Caco-2 (cell line): ENCODE measurements at regions not wholly inside any gene's neighbourhood (a gene's known extent, or its start where the extent isn't known, plus 50 kb on each side); places are given as distances from the start of the nearest gene placed in this dataset.

Source experiments
- BruUV-seq: library from RNA; stranded (reverse); fragments of 400-500 nt; replicated peaks from 2 replicates; lab custom pipeline; 2021; lab: Mats Ljungman, UMichigan
- CTCF ChIA-PET: fragments of 300-600 bp; sonication (Branson Sonifier 250); formaldehyde crosslinking; loops from one replicate; lab custom pipeline; 2022; ENCODE audit warnings: antibody characterized with exemption; lab: Charles Lee
- POLR2A ChIA-PET: fragments of 300-600 bp; sonication (Branson Sonifier 250); formaldehyde crosslinking; loops from one replicate; lab custom pipeline; 2022; ENCODE audit warnings: antibody characterized with exemption; lab: Charles Lee
- DNase-seq, 2 experiments: peaks; one replicate each; pipeline versions ENCODE4 v3.0.0 to v3.0.0-alpha.2; 2020 to 2022
- H3K27me3 ChIP-seq: replicated peaks from 2 replicates; pipeline ENCODE4 v1.6.0; 2011; ENCODE audit warnings: low read length; ENCODE audit not compliant: control insufficient read depth, insufficient read depth
- H3K36me3 ChIP-seq: 2 replicates; pipeline ENCODE4 v1.5.1; 2011; ENCODE audit warnings: low read length; ENCODE audit not compliant: control insufficient read depth, insufficient read depth
- H3K4me1 ChIP-seq: fragments of 250-450 bp; sonication (Bioruptor Pico); 2 replicates; pipeline ENCODE4 v1.5.1; 2020; ENCODE audit warnings: mild to moderate bottlenecking
- H3K4me3 ChIP-seq: 2 replicates; pipeline ENCODE4 v1.5.1; 2011; ENCODE audit warnings: low read depth, mild to moderate bottlenecking, control low read depth, low read length
- H3K9me3 ChIP-seq: fragments of 250-450 bp; sonication (Bioruptor Pico); 2 replicates; pipeline ENCODE4 v1.5.1; 2020; ENCODE audit warnings: mild to moderate bottlenecking, moderate library complexity
- H3K27ac Mint-ChIP-seq: one replicate; pipeline ENCODE4 v1.8.0; 2022; ENCODE audit warnings: mixed read lengths; ENCODE audit not compliant: unreplicated experiment
- H3K27me3 Mint-ChIP-seq: one replicate; pipeline ENCODE4 v1.8.0; 2022; ENCODE audit warnings: mixed read lengths; ENCODE audit not compliant: insufficient read depth, unreplicated experiment
- H3K36me3 Mint-ChIP-seq: one replicate; pipeline ENCODE4 v1.8.0; 2022; ENCODE audit warnings: mild to moderate bottlenecking, mixed read lengths; ENCODE audit not compliant: insufficient read depth, unreplicated experiment
- H3K4me1 Mint-ChIP-seq: one replicate; pipeline ENCODE4 v1.8.0; 2022; ENCODE audit warnings: low read depth, mixed read lengths; ENCODE audit not compliant: unreplicated experiment
- H3K4me3 Mint-ChIP-seq: one replicate; pipeline ENCODE4 v1.8.0; 2022; ENCODE audit warnings: mild to moderate bottlenecking, moderate library complexity, mixed read lengths; ENCODE audit not compliant: unreplicated experiment
- H3K9me3 Mint-ChIP-seq: one replicate; pipeline ENCODE4 v1.8.0; 2022; ENCODE audit warnings: mixed read lengths; ENCODE audit not compliant: unreplicated experiment
- intact Hi-C: fragments of 100-400 bp; cut with micrococcal nuclease; formaldehyde crosslinking; loops from one replicate; pipeline ENCODE4 v1.10.0; 2022; ENCODE audit not compliant: unreplicated experiment
- TF ChIP-seq, protein P1 (sequence below), 2 experiments: fragments of 200-600 bp in 1 of 2; IDR thresholded peaks; 1 replicate in 1 of 2; 2 replicates in 1 of 2; pipeline versions ENCODE4 v1.5.1 to v1.8.0; 2011 to 2022; ENCODE audit warnings: antibody characterized with exemption in 1 of 2, control low read depth in 1 of 2, inconsistent platforms in 1 of 2, low read depth in 1 of 2, low read length in 1 of 2, mild to moderate bottlenecking in 1 of 2, moderate library complexity in 1 of 2; ENCODE audit not compliant: insufficient read depth in 1 of 2, severe bottlenecking in 1 of 2, unreplicated experiment in 1 of 2

DNA sequence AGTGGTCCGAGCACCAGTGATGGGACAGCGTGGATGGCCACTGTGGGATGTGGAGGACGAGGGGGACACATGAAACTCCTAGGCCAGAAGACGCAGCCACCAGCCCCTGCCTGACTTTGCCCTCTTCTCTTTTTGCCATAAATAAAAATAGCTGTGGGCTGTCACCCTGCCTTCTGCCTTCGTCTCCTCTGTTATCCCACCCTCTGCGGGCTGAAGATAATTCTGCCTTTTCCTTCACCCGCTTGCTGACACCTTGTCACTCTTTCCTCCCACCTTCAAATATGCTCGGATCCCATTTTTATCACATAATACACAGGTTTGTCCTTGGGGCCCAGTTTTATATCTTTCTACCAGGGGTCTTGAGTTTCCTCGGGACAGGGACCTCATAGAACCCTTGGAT lies 87.6 kb upstream of the CIBAR2 start:
- Mint-ChIP-seq H3K27ac (peak overlapping the region; percentile 16), H3K27me3 (no peaks in the 10 kb centered on the region), H3K9me3 (no peaks in the 10 kb centered on the region), H3K4me3 (no peak overlapping the region), H3K36me3 (no peaks in the 10 kb centered on the region), H3K4me1 (peaks cover 22% of the 10 kb centered on the region)
- ChIA-PET CTCF (no interaction called here), POLR2A (interaction anchor here (0.7 kb wide), 1 partner anchor 166 kb away, joined by 3 read pairs; no protein-coding TSS in a partner anchor)
- TF ChIP-seq, protein P1, sequence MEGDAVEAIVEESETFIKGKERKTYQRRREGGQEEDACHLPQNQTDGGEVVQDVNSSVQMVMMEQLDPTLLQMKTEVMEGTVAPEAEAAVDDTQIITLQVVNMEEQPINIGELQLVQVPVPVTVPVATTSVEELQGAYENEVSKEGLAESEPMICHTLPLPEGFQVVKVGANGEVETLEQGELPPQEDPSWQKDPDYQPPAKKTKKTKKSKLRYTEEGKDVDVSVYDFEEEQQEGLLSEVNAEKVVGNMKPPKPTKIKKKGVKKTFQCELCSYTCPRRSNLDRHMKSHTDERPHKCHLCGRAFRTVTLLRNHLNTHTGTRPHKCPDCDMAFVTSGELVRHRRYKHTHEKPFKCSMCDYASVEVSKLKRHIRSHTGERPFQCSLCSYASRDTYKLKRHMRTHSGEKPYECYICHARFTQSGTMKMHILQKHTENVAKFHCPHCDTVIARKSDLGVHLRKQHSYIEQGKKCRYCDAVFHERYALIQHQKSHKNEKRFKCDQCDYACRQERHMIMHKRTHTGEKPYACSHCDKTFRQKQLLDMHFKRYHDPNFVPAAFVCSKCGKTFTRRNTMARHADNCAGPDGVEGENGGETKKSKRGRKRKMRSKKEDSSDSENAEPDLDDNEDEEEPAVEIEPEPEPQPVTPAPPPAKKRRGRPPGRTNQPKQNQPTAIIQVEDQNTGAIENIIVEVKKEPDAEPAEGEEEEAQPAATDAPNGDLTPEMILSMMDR (IDR thresholded peaks at IDR 0.05; ENCODE audit: insufficient read depth in 1 of 2, low read depth in 1 of 2, low read length in 1 of 2, severe bottlenecking in 1 of 2, unreplicated experiment in 1 of 2) = no peak
- no peaks in the 10 kb centered on the region for H3K27me3 ChIP-seq
- H3K36me3 ChIP-seq = peaks cover 1% of the 10 kb centered on the region
- H3K9me3 ChIP-seq = no peaks in the 10 kb centered on the region
- no peak for DNase-seq
- peaks cover 41% of the 10 kb centered on the region for H3K4me1 ChIP-seq
- H3K4me3 ChIP-seq = no peak overlapping the region
- intact Hi-C loops = no loop called here
- TSS peak; percentile 71 for BruUV-seq

DNA sequence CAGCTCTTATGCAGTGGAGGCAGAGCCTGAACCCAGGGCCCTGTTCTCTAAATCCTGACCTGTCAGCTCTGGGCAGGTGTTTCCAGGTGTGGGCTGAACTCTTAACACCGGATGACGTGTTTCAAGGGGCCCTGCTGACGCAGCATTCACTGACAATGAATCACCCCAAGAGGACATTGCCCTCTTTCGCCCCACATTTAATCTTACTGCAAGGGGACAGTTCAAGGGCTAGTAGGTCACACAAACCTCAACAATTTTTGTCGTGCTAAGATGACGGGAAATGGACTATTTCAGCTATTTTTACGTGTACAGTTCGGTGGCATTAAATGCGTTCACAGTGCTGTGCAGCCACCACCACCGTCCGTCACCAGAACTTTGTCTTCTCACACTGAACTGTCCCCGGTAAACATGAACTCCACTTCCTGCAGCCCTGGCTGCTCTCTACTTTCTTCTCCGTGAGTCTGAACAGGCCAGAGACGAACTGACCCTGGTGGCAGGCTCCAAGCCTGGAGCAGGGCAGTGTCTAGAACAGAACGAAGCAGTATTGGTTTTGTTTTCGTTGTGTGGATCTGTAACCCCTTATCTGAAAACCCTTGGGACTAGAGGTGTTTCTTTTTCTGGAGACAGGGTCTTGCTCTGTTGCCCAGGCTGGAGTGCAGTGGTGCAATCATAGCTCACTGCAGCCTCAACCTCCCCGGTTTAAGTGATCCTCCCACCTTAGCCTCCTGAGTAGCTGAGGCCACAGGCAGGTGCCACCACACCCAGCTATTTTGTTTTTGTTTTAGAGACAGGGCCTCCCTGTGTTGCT lies 88.4 kb upstream of the CIBAR2 start:
- peak overlapping the region; percentile 16 for H3K27ac Mint-ChIP-seq
- no peaks in the 10 kb centered on the region for H3K27me3 Mint-ChIP-seq
- peak; percentile 73 to 89 for DNase-seq
- H3K36me3 Mint-ChIP-seq = no peaks in the 10 kb centered on the region
- H3K9me3 Mint-ChIP-seq = no peaks in the 10 kb centered on the region
- TF ChIP-seq, protein P1 (IDR thresholded peaks at IDR 0.05; ENCODE audit: insufficient read depth in 1 of 2, low read depth in 1 of 2, low read length in 1 of 2, severe bottlenecking in 1 of 2, unreplicated experiment in 1 of 2) = no peak
- intact Hi-C loops = no loop called here
- ChIA-PET CTCF (interaction anchor here (0.7 kb wide), 1 partner anchor 61 kb away, joined by 6 read pairs; no protein-coding TSS in a partner anchor), POLR2A (interaction anchor here (0.6 to 0.7 kb wide), 2 partner anchors 167 to 920 kb away, joined by 3 to 7 read pairs; no protein-coding TSS in a partner anchor)
- Histone ChIP-seq H3K27me3 (no peaks in the 10 kb centered on the region), H3K4me1 (peaks cover 38% of the 10 kb centered on the region), H3K9me3 (no peaks in the 10 kb centered on the region), H3K36me3 (peaks cover 1% of the 10 kb centered on the region), H3K4me3 (no peak overlapping the region)
- peaks cover 22% of the 10 kb centered on the region for H3K4me1 Mint-ChIP-seq
- TSS peak; percentile 72 for BruUV-seq
- no peak overlapping the region for H3K4me3 Mint-ChIP-seq

DNA sequence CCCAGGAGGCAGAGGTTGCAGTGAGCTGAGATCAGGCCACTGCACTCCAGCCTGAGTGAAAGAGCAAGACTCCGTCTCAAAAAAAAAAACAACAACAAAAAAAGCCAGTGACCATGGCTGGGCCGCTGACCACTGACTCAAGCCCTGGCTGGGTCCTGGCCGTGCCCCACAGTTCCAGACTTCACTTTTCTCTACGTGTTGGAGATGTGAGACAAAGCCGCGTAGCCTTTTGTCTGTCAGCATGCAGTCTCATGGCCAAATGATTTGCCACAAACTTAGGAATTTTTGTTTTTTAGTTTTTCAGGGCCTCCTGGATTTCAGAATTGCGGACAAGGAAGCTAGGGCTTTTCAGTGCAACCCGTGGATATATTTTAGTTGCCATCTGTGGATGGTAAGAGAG lies 89.3 kb upstream of the CIBAR2 start:
- Histone ChIP-seq H3K9me3 (no peaks in the 10 kb centered on the region), H3K4me1 (peaks cover 29% of the 10 kb centered on the region), H3K27me3 (no peaks in the 10 kb centered on the region), H3K36me3 (peaks cover 1% of the 10 kb centered on the region), H3K4me3 (no peak overlapping the region)
- peak overlapping the region; percentile 16 for H3K27ac Mint-ChIP-seq
- TF ChIP-seq, protein P1 (IDR thresholded peaks at IDR 0.05; ENCODE audit: insufficient read depth in 1 of 2, low read depth in 1 of 2, low read length in 1 of 2, severe bottlenecking in 1 of 2, unreplicated experiment in 1 of 2) = no peak
- H3K9me3 Mint-ChIP-seq = no peaks in the 10 kb centered on the region
- intact Hi-C loops = no loop called here
- DNase-seq = no peak
- peaks cover 16% of the 10 kb centered on the region for H3K4me1 Mint-ChIP-seq
- no peak overlapping the region for H3K4me3 Mint-ChIP-seq
- BruUV-seq = no TSS peak
- H3K36me3 Mint-ChIP-seq = no peaks in the 10 kb centered on the region
- no peaks in the 10 kb centered on the region for H3K27me3 Mint-ChIP-seq
- ChIA-PET CTCF (no interaction called here), POLR2A (no interaction called here)
